HCT116 (cell line): ENCODE measurements at regions not wholly inside any gene's neighbourhood (a gene's known extent, or its start where the extent isn't known, plus 50 kb on each side); places are given as distances from the start of the nearest gene placed in this dataset.

Experiments
- CEBPB ChIP-seq: IDR thresholded peaks from 2 replicates; pipeline ENCODE4 v1.6.1; 2012; ENCODE audit warnings: low read depth
- CTCF ChIP-seq, 3 experiments: fragments of 200-600 bp in 1 of 3; sonication (generic) in 1 of 3; IDR thresholded peaks in 2 of 3; conservative IDR thresholded peaks in 1 of 3; 2 replicates each; pipeline ENCODE4 v1.5.1; 2012 to 2017; ENCODE audit warnings: low read depth in 2 of 3, low read length in 2 of 3, antibody characterized with exemption in 1 of 3, borderline replicate concordance in 1 of 3, control low read depth in 1 of 3, mild to moderate bottlenecking in 1 of 3, mixed read lengths in 1 of 3, mixed run types in 1 of 3, moderate library complexity in 1 of 3; ENCODE audit not compliant: insufficient read depth in 1 of 3
- POLR2A ChIP-seq: IDR thresholded peaks from 2 replicates; pipeline ENCODE4 v1.7.0; 2011; ENCODE audit warnings: borderline replicate concordance; ENCODE audit not compliant: insufficient read depth, insufficient read length; ENCODE audit errors: extremely low read depth
- SIN3A ChIP-seq: IDR thresholded peaks from 2 replicates; pipeline ENCODE4 v1.6.1; 2012; ENCODE audit warnings: low read depth
- SP1 ChIP-seq: IDR thresholded peaks from 2 replicates; pipeline ENCODE4 v1.6.1; 2012; ENCODE audit warnings: low read depth
- YY1 ChIP-seq: IDR thresholded peaks from 2 replicates; pipeline ENCODE4 v1.6.1; 2011; ENCODE audit warnings: low read length, low read depth, moderate library complexity, mild to moderate bottlenecking; ENCODE audit not compliant: insufficient replicate concordance; ENCODE audit errors: extremely low read depth

- TF ChIP-seq CTCF (IDR thresholded peaks at IDR 0.05 in 2 of 3, conservative IDR thresholded peaks at IDR 0.05 in 1 of 3; ENCODE audit: borderline replicate concordance in 1 of 3, insufficient read depth in 1 of 3, low read depth in 2 of 3, low read length in 2 of 3): no peak
- TF ChIP-seq POLR2A: no peak
- no peak for TF ChIP-seq SIN3A
- no peak for TF ChIP-seq SP1
- no peak for TF ChIP-seq YY1
- TF ChIP-seq CEBPB: no peak
These were observed 430.5 kb downstream of the OCA2 start for GRCh38 chr15:27668471-27669220.
